ENCODE measurements at regions not wholly inside any gene's neighbourhood (a gene's known extent, or its start where the extent isn't known, plus 50 kb on each side); places are given as distances from the start of the nearest gene placed in this dataset.

DNA sequence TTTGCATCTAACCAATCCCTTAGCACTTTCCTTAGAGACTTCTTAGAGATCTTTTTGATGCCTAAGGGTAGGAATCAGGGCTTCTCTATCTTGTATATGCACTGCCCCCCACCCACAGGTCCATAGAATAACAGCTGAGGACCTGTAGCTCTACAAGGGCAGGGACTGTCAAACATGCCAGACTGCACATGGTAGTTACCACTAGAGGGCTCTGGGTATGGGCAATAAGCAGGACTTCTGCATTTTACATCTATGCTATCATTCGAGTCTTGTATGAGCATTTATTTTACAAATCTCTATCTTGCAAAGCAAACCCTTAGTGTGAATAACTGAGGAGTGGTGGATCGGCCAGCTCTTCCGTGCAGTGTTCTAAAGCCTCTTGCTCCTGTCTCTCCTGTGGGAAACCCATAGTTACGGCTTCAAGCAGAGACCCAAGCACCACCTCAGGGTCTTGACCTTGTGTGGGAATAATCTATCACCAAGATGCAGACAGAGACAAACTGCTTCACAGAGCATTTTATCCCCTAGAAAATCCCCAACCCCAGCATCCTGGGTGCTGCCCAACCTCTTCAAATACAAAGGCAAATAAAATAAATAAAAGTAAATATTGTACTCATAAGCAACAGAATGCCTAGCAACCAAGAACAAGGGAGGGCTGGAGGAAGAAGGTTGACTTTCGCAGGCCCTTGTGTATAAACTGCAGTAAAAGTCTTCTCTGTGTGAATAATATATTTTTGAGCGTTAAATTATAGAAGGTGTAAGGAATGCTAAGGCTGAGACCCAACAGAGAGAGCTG lies 219.3 kb downstream of the WDR11 start:
- TF ChIP-seq CTCF (IDR thresholded peaks at IDR 0.05; ENCODE audit: poor library complexity, severe bottlenecking), result no peak
- no peak for TF ChIP-seq POLR2AphosphoS5 (IDR thresholded peaks at IDR 0.05)
- TF ChIP-seq EP300 (conservative IDR thresholded peaks at IDR 0.05; ENCODE audit: poor library complexity, severe bottlenecking), result no peak
- TF ChIP-seq, protein P1, sequence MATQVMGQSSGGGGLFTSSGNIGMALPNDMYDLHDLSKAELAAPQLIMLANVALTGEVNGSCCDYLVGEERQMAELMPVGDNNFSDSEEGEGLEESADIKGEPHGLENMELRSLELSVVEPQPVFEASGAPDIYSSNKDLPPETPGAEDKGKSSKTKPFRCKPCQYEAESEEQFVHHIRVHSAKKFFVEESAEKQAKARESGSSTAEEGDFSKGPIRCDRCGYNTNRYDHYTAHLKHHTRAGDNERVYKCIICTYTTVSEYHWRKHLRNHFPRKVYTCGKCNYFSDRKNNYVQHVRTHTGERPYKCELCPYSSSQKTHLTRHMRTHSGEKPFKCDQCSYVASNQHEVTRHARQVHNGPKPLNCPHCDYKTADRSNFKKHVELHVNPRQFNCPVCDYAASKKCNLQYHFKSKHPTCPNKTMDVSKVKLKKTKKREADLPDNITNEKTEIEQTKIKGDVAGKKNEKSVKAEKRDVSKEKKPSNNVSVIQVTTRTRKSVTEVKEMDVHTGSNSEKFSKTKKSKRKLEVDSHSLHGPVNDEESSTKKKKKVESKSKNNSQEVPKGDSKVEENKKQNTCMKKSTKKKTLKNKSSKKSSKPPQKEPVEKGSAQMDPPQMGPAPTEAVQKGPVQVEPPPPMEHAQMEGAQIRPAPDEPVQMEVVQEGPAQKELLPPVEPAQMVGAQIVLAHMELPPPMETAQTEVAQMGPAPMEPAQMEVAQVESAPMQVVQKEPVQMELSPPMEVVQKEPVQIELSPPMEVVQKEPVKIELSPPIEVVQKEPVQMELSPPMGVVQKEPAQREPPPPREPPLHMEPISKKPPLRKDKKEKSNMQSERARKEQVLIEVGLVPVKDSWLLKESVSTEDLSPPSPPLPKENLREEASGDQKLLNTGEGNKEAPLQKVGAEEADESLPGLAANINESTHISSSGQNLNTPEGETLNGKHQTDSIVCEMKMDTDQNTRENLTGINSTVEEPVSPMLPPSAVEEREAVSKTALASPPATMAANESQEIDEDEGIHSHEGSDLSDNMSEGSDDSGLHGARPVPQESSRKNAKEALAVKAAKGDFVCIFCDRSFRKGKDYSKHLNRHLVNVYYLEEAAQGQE (IDR thresholded peaks at IDR 0.05; ENCODE audit: borderline replicate concordance), result no peak
